Gastrocnemius medialis (tissue), 4 donors: ENCODE measurements at regions not wholly inside any gene's neighbourhood (a gene's known extent, or its start where the extent isn't known, plus 50 kb on each side); places are given as distances from the start of the nearest gene placed in this dataset.

Experiments
- ATAC-seq, 2 donors: fragments of 150-250 bp; one replicate each; pipeline ENCODE4 v1.9.1; 2016
- DNase-seq, 2 donors: peaks; one replicate each; pipeline ENCODE4 v3.0.0-alpha.2; 2019
- H3K27ac ChIP-seq, 4 donors: fragments of 200-600 bp; sonication (generic); 1 replicate in 1 of 4; 2 replicates in 3 of 4; pipeline ENCODE4 v1.5.1; 2016 to 2018; ENCODE audit warnings: mild to moderate bottlenecking in 2 of 4, moderate library complexity in 1 of 4
- H3K27me3 ChIP-seq, 3 donors: fragments of 200-600 bp; sonication (generic) in 2 of 3; 1 replicate in 1 of 3; 2 replicates in 2 of 3; pipeline versions ENCODE4 v1.5.1 to v1.6.0; 2016 to 2019; ENCODE audit warnings: mild to moderate bottlenecking in 1 of 3, moderate library complexity in 1 of 3
- H3K36me3 ChIP-seq, 2 donors: fragments of 200-600 bp; sonication (generic) in 1 of 2; one replicate each; pipeline ENCODE4 v1.5.1; 2017 to 2018
- H3K4me1 ChIP-seq, 2 donors: fragments of 200-600 bp; sonication (generic) in 1 of 2; one replicate each; pipeline ENCODE4 v1.5.1; 2016 to 2017; ENCODE audit warnings: mild to moderate bottlenecking in 2 of 2
- H3K4me3 ChIP-seq, 4 donors: fragments of 200-600 bp; sonication (generic) in 3 of 4; 1 replicate in 1 of 4; 2 replicates in 3 of 4; pipeline ENCODE4 v1.5.1; 2016 to 2019; ENCODE audit warnings: mild to moderate bottlenecking in 2 of 4
- H3K9me3 ChIP-seq, 3 donors: fragments of 200-600 bp; sonication (generic) in 2 of 3; 1 replicate in 1 of 3; 2 replicates in 2 of 3; pipeline ENCODE4 v1.5.1; 2016 to 2019
- CTCF ChIP-seq, 5 experiments: fragments of 450-650 bp in 3 of 5; fragments of 200-600 bp in 2 of 5; sonication (generic) in 2 of 5; IDR thresholded peaks in 4 of 5; conservative IDR thresholded peaks in 1 of 5; 1 replicate in 4 of 5; 2 replicates in 1 of 5; pipeline ENCODE4 v1.5.1; 2016 to 2019; ENCODE audit warnings: antibody characterized with exemption in 5 of 5, mild to moderate bottlenecking in 3 of 5, moderate library complexity in 3 of 5
- POLR2A ChIP-seq, 2 donors: fragments of 450-650 bp; IDR thresholded peaks; one replicate each; pipeline ENCODE4 v1.6.1; 2017; ENCODE audit warnings: antibody characterized with exemption in 2 of 2, mild to moderate bottlenecking in 2 of 2, moderate library complexity in 2 of 2
- in situ Hi-C, 4 donors: fragments of 200-750 bp; cut with MboI; loops; one replicate each; pipeline versions ENCODE4 v1.15.0 to v1.8.0; 2017; ENCODE audit warnings: low sequenced_read_pairs in 4 of 4
- intact Hi-C: fragments of 100-400 bp; cut with DNase I; formaldehyde crosslinking; loops from one replicate; pipeline ENCODE4 v1.15.1; 2023; ENCODE audit warnings: low total_unique reads

DNA sequence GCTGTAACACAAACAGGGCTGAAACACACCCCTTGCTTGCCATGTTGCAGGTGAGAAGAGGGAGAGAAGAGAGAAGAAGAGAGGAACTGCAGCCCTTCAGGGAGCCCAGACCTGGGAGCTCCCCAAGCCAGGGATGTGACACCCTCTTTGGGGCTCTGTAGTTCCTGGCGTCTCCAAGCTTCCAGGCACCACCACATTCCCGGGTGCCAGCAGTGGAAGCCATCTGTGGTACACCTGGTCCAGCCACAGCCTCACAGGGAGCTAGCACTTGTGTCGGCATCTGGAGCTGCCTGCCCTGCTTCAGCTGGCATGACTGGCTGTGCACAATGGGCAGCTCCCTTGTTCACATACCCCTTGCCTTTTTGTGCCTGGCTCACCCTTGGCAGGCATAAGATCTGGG, 182.1 kb downstream of the DEPDC1B start:
- H3K9me3 ChIP-seq = no peaks in the 10 kb centered on the region
- intact Hi-C loops (no loop called here), in situ Hi-C loops (no loop called here)
- no peak overlapping the region for H3K27ac ChIP-seq
- no peak for ATAC-seq
- H3K4me3 ChIP-seq = no peak overlapping the region
- no peak for DNase-seq
- H3K27me3 ChIP-seq = no peaks in the 10 kb centered on the region
- TF ChIP-seq CTCF (IDR thresholded peaks at IDR 0.05 in 4 of 5, conservative IDR thresholded peaks at IDR 0.05 in 1 of 5) = no peak
- no peak for TF ChIP-seq POLR2A (IDR thresholded peaks at IDR 0.05)
- no peaks in the 10 kb centered on the region for H3K4me1 ChIP-seq
- no peaks in the 10 kb centered on the region for H3K36me3 ChIP-seq

GRCh38 chr5:60517094-60517694, 182.8 kb downstream of the DEPDC1B start:
- no peaks in the 10 kb centered on the region for H3K4me1 ChIP-seq
- intact Hi-C loops = no loop called here

GRCh38 chr5:60516688-60517087, 183.3 kb downstream of the DEPDC1B start:
- intact Hi-C loops (no loop called here), in situ Hi-C loops (no loop called here)
- DNase-seq (no peak), ATAC-seq (no peak)
- H3K27me3 ChIP-seq = no peaks in the 10 kb centered on the region
- H3K36me3 ChIP-seq = no peaks in the 10 kb centered on the region
- H3K4me3 ChIP-seq = no peak overlapping the region
- TF ChIP-seq CTCF (IDR thresholded peaks at IDR 0.05 in 4 of 5, conservative IDR thresholded peaks at IDR 0.05 in 1 of 5) = no peak
- TF ChIP-seq POLR2A (IDR thresholded peaks at IDR 0.05) = no peak
- no peak overlapping the region for H3K27ac ChIP-seq
- no peaks in the 10 kb centered on the region for H3K9me3 ChIP-seq
- H3K4me1 ChIP-seq = no peaks in the 10 kb centered on the region

More at GRCh38 chr5:60517094-60517694, 182.8 kb downstream of the DEPDC1B start:
- no peaks in the 10 kb centered on the region for H3K36me3 ChIP-seq
- DNase-seq (no peak), ATAC-seq (no peak)
- H3K27me3 ChIP-seq = no peaks in the 10 kb centered on the region
- H3K9me3 ChIP-seq = no peaks in the 10 kb centered on the region
- no peak overlapping the region for H3K27ac ChIP-seq
- H3K4me3 ChIP-seq = no peak overlapping the region
- TF ChIP-seq CTCF (IDR thresholded peaks at IDR 0.05 in 4 of 5, conservative IDR thresholded peaks at IDR 0.05 in 1 of 5) = no peak
- TF ChIP-seq POLR2A (IDR thresholded peaks at IDR 0.05) = no peak
- in situ Hi-C loops = no loop called here

DNA sequence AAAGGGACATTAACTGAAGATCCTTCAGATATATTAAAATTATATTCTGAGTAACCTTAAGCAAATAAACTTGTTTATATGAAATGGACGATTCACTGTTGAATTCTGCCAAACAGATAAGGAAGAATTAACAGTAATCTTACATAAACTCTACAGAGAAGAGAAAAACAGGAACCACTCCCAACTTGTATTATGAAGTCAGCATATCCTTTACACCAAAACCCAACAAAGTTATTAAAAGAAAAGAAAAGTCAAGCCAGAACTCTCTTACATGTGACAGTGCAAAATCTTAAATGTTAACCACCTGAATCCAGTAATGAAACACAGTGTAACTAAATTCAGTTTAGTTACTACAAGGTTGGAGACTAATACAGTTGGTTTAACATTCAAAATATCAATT, 185.8 kb downstream of the DEPDC1B start:
- Histone ChIP-seq H3K4me3 (no peak overlapping the region), H3K9me3 (no peaks in the 10 kb centered on the region), H3K27me3 (no peaks in the 10 kb centered on the region), H3K27ac (no peak overlapping the region), H3K4me1 (no peaks in the 10 kb centered on the region), H3K36me3 (no peaks in the 10 kb centered on the region)
- TF ChIP-seq CTCF (IDR thresholded peaks at IDR 0.05 in 4 of 5, conservative IDR thresholded peaks at IDR 0.05 in 1 of 5) (no peak), POLR2A (IDR thresholded peaks at IDR 0.05) (no peak)
- no peak for ATAC-seq
- intact Hi-C loops (no loop called here), in situ Hi-C loops (no loop called here)
- no peak for DNase-seq

GRCh38 chr5:60512117-60512516, 187.8 kb downstream of the DEPDC1B start:
- Histone ChIP-seq H3K27me3 (no peaks in the 10 kb centered on the region), H3K4me1 (no peaks in the 10 kb centered on the region), H3K9me3 (no peaks in the 10 kb centered on the region), H3K27ac (no peak overlapping the region), H3K36me3 (no peaks in the 10 kb centered on the region), H3K4me3 (no peak overlapping the region)
- ATAC-seq = no peak
- intact Hi-C loops = no loop called here
- TF ChIP-seq CTCF (IDR thresholded peaks at IDR 0.05 in 4 of 5, conservative IDR thresholded peaks at IDR 0.05 in 1 of 5) = no peak
- TF ChIP-seq POLR2A (IDR thresholded peaks at IDR 0.05) = no peak
- DNase-seq = no peak
- in situ Hi-C loops = no loop called here
